PFSK-1 (cell line): ENCODE measurements at regions not wholly inside any gene's neighbourhood (a gene's known extent, or its start where the extent isn't known, plus 50 kb on each side); places are given as distances from the start of the nearest gene placed in this dataset.

Experiments used
- FOXP2 ChIP-seq: optimal IDR thresholded peaks from 2 replicates; pipeline ENCODE3; 2011; ENCODE audit warnings: borderline replicate concordance, control low read depth, inconsistent platforms; ENCODE audit not compliant: insufficient read depth; ENCODE audit errors: extremely low read length, extremely low read depth
- POLR2AphosphoS5 ChIP-seq: IDR thresholded peaks from 2 replicates; pipeline ENCODE4 v1.6.1; 2012; ENCODE audit warnings: low read depth, mild to moderate bottlenecking, control low read depth, low read length, moderate library complexity
- SIN3A ChIP-seq: IDR thresholded peaks from 2 replicates; pipeline ENCODE4 v1.6.1; 2012; ENCODE audit warnings: mild to moderate bottlenecking, low read length, moderate library complexity, borderline replicate concordance; ENCODE audit not compliant: insufficient read depth
- TAF1 ChIP-seq: IDR thresholded peaks from 2 replicates; pipeline ENCODE4 v1.6.1; 2012; ENCODE audit warnings: low read length, control low read depth, borderline replicate concordance; ENCODE audit not compliant: insufficient read depth
- TF ChIP-seq, protein P1 (sequence below), 2 experiments: IDR thresholded peaks; 2 replicates each; pipeline versions ENCODE4 v1.6.1 to v1.8.0; 2011 to 2012; ENCODE audit warnings: low read depth in 2 of 2, low read length in 2 of 2, control low read depth in 1 of 2, inconsistent platforms in 1 of 2, mild to moderate bottlenecking in 1 of 2, moderate library complexity in 1 of 2; ENCODE audit not compliant: insufficient read depth in 1 of 2

DNA sequence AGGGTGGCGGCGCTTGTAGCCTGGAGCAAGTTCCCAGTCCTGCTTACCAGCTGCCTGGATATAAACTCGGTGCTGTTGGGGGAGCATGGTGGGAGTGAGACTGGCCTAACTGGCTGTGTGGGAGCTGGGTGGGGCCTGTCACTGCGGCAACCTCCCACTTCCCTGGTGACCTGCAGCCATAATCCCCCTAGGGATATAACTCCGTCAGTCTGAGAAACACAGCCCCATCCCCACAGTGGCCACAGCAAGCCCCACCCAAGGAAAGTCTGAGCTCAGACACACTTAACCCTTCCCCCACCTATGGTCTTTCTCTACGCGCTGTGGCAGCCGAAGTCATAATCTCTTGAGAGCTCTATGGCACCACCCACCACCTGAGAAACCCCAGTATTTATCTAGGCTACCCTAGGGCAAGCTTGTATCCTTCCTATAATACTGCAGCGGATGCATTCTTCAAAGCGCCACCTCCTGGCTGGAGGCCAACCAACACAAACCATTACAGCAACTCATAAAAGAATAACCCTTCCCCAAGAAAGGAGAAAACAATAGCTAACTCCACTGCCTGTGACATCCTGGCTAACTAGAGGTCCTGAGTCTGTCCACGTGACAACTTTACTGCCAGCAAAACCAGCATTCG lies 57.4 kb downstream of the ZNF648 start:
- TF ChIP-seq, protein P1, sequence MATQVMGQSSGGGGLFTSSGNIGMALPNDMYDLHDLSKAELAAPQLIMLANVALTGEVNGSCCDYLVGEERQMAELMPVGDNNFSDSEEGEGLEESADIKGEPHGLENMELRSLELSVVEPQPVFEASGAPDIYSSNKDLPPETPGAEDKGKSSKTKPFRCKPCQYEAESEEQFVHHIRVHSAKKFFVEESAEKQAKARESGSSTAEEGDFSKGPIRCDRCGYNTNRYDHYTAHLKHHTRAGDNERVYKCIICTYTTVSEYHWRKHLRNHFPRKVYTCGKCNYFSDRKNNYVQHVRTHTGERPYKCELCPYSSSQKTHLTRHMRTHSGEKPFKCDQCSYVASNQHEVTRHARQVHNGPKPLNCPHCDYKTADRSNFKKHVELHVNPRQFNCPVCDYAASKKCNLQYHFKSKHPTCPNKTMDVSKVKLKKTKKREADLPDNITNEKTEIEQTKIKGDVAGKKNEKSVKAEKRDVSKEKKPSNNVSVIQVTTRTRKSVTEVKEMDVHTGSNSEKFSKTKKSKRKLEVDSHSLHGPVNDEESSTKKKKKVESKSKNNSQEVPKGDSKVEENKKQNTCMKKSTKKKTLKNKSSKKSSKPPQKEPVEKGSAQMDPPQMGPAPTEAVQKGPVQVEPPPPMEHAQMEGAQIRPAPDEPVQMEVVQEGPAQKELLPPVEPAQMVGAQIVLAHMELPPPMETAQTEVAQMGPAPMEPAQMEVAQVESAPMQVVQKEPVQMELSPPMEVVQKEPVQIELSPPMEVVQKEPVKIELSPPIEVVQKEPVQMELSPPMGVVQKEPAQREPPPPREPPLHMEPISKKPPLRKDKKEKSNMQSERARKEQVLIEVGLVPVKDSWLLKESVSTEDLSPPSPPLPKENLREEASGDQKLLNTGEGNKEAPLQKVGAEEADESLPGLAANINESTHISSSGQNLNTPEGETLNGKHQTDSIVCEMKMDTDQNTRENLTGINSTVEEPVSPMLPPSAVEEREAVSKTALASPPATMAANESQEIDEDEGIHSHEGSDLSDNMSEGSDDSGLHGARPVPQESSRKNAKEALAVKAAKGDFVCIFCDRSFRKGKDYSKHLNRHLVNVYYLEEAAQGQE (IDR thresholded peaks at IDR 0.05; ENCODE audit: insufficient read depth in 1 of 2, low read depth in 2 of 2, low read length in 2 of 2) = no peak
- TF ChIP-seq FOXP2 = no peak
- no peak for TF ChIP-seq SIN3A
- TF ChIP-seq POLR2AphosphoS5 = no peak
- TF ChIP-seq TAF1 = no peak

DNA sequence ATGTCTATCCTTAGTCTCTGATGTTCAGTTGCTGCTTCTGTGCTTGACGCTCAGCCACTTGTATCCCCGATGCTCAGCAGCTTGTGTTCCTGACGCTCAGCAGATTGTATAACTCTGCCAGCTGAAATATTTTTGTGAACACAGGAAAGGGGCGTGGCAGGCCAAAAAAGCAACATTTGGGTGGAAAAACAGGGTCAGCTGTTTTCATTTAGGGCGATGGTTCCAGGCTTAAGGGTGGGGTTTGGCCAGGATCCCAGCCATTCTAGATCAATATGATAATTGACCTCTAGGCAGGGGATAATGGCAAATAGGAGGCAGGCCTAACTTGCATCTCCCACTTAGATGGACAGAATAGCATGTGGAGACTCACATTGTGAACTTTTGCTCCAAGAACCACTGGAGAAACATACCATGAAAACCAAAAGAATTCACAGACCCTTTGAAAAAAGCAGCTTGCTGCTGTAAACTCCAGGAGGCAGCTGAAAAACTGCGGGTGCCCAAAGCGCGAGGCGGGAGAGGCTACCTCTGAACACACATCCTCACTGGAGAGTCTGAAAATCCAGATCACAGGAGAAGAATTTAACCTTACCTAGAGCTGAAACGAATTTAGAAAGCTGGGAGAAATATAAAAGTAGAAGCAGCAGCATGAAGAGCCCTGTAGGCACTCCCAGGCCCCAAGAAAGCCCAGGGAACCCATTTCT lies 58.3 kb downstream of the ZNF648 start:
- no peak for TF ChIP-seq SIN3A
- TF ChIP-seq POLR2AphosphoS5 = no peak

DNA sequence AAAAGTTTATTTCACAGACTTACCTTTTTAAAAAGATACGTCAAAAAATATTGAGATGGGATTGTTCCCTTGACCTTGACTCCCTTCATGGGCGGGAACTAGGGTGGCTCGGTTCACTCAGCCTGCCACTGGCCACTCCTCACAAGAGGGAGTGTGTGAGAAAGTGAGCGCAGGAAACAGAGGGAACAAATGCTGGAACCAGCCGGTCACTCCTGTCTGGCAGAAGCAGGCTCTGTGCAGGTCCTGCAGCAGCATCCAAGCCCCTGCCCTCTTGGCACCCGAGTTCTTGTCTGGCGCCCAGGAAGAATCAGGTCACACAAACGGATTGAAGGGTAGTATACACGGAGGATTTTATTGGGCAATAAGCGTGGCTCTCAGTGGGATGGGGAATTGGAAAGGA lies 58.9 kb downstream of the ZNF648 start:
- no peak for TF ChIP-seq FOXP2
- TF ChIP-seq TAF1 = no peak
- no peak for TF ChIP-seq SIN3A
- TF ChIP-seq, protein P1 (IDR thresholded peaks at IDR 0.05; ENCODE audit: insufficient read depth in 1 of 2, low read depth in 2 of 2, low read length in 2 of 2) = no peak
- TF ChIP-seq POLR2AphosphoS5 = no peak

DNA sequence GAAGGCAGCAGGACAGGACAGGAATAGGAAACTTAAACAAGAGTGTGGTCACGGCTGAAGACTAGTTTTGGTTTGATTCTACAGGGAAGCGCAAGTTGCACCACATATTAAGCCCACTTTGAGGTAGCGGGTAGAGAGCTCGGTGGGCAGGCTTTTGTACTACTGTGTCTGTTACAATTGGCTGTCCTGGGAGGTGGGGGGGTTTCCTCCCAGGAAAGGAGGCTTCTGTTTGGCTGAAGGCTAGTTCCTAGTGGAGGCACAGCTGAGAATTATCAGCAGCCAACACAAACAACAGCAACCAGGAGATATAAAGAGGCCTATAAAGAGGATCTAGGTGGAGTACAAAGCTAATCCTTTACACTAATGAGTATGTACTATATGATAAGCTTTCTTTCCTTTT lies 62.7 kb downstream of the ZNF648 start:
- TF ChIP-seq, protein P1 (IDR thresholded peaks at IDR 0.05; ENCODE audit: insufficient read depth in 1 of 2, low read depth in 2 of 2, low read length in 2 of 2) = no peak
- no peak for TF ChIP-seq FOXP2
- TF ChIP-seq SIN3A = no peak
- no peak for TF ChIP-seq POLR2AphosphoS5
- TF ChIP-seq TAF1 = no peak

DNA sequence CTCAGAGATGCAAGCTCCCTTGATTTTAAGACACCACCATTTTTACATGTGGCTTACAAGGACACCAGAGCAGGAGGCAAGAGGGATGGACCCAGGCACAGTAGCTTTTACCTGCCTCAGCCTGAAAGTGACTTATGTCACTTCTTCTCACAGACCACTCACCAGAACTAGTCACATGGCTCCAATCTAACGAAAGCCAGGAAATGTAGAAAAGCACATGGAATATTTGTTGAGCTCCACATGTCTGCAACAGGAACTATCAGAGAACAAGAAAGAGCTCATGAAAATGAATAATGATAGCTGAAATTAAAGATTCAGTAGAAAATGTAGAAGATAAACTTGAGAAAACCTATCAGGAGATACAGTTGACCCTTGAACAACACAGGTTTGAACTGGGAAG lies 69.4 kb downstream of the ZNF648 start:
- no peak for TF ChIP-seq POLR2AphosphoS5
- no peak for TF ChIP-seq FOXP2
- TF ChIP-seq, protein P1 (IDR thresholded peaks at IDR 0.05; ENCODE audit: insufficient read depth in 1 of 2, low read depth in 2 of 2, low read length in 2 of 2) = no peak
- TF ChIP-seq SIN3A = no peak
- TF ChIP-seq TAF1 = no peak
